ENCODE measurements at regions not wholly inside any gene's neighbourhood (a gene's known extent, or its start where the extent isn't known, plus 50 kb on each side); places are given as distances from the start of the nearest gene placed in this dataset.

DNA sequence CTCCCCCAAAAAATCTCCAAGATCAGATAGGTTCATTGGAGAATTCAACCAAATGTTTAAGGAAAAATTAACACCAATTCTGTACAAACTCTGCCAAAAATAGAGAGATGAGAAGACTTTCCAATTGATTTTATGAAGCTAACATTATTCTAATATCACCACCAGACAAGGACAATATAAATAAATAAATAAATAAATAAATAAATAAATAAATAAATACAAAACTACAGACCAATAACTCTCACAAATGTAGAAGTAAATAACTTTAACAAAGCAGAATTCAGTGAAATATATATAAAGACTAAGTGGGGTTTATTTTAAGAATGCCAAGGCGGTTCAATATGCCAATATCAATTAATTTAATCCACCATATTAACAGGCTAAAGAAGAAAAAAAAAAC is 425.9 kb upstream of the GHITM start:
- Histone ChIP-seq H3K4ac (replicated peaks; ENCODE audit: insufficient read length, low read depth, low read length) (no peak overlapping the region), H3K4me2 (ENCODE audit: insufficient read depth in 1 of 2, low read depth in 2 of 2, low read length in 2 of 2) (no peak overlapping the region), H3K56ac (replicated peaks; ENCODE audit: insufficient read length, low read depth, low read length) (no peak overlapping the region), H3K9me3 (ENCODE audit: insufficient read depth in 2 of 2, low read depth in 1 of 2, low read length in 1 of 2) (no peaks in the 10 kb centered on the region), H4K5ac (ENCODE audit: insufficient read length, low read depth, low read length) (no peak overlapping the region), H4K91ac (replicated peaks; ENCODE audit: insufficient read length, low read length) (no peak overlapping the region), H2BK12ac (ENCODE audit: low read depth, low read length) (no peak overlapping the region), H2BK120ac (replicated peaks; ENCODE audit: low read depth, low read length) (no peak overlapping the region), H3K36me3 (ENCODE audit: control insufficient read depth in 2 of 4, insufficient read depth in 4 of 4, low read length in 3 of 4) (no peaks in the 10 kb centered on the region), H4K8ac (ENCODE audit: extremely low read depth, insufficient read depth, low read length) (no peak overlapping the region), H3K79me1 (ENCODE audit: low read depth, low read length) (no peaks in the 10 kb centered on the region), H3K27me3 (replicated peaks in 1 of 4; ENCODE audit: control insufficient read depth in 3 of 4, extremely low read depth in 1 of 4, insufficient read depth in 3 of 4, low read length in 3 of 4) (no peaks in the 10 kb centered on the region), H3K4me3 (ENCODE audit: extremely low read depth in 1 of 4, insufficient read depth in 2 of 4, low read depth in 3 of 4, low read length in 4 of 4) (no peak overlapping the region), H2BK15ac (ENCODE audit: low read length) (no peak overlapping the region), H3K4me1 (replicated peaks in 1 of 4; ENCODE audit: control insufficient read depth in 3 of 4, insufficient read depth in 4 of 4, low read length in 3 of 4) (no peaks in the 10 kb centered on the region), H3K14ac (ENCODE audit: insufficient read length) (no peak overlapping the region), H3K79me2 (ENCODE audit: control insufficient read depth in 1 of 2, insufficient read depth in 2 of 2, low read length in 2 of 2) (no peaks in the 10 kb centered on the region), H2AFZ (ENCODE audit: low read length) (no peak overlapping the region), H4K20me1 (replicated peaks in 1 of 2; ENCODE audit: control insufficient read depth in 1 of 2, insufficient read depth in 2 of 2, low read length in 2 of 2) (no peaks in the 10 kb centered on the region), H2BK20ac (ENCODE audit: low read length) (no peak overlapping the region), H3K23me2 (ENCODE audit: low read depth, low read length) (no peaks in the 10 kb centered on the region), H3K9ac (replicated peaks in 1 of 4; ENCODE audit: extremely low read depth in 1 of 4, low read depth in 3 of 4, low read length in 3 of 4) (no peak overlapping the region), H2BK5ac (ENCODE audit: low read depth, low read length) (no peak overlapping the region), H3K23ac (ENCODE audit: insufficient read length) (no peak overlapping the region), H2AK5ac (ENCODE audit: low read depth, low read length) (no peak overlapping the region), H3K18ac (ENCODE audit: extremely low read depth, low read length) (no peak overlapping the region), H3K27ac (ENCODE audit: low read depth, low read length) (no peak overlapping the region)
- WGBS, 2 experiments (ENCODE audit: extremely low coverage in 1 of 2, insufficient coverage in 1 of 2, insufficient read length in 1 of 2, insufficient replicate concordance in 2 of 2, low coverage in 1 of 2, low lambda C conversion rate in 2 of 2, missing lambda C conversion rate in 1 of 2): 100% methylated on average over 1 of the region's 1 CpG; no CpG with 5 or more reads in 1 of the 2 experiments
- no peak for DNase-seq (ENCODE audit: low read depth in 1 of 2, low spot score in 2 of 2)
- FAIRE-seq: no peak
- ChIA-PET CTCF (ENCODE audit: partially characterized antibody) (no interaction called here), POLR2A (ENCODE audit: partially characterized antibody) (no interaction called here)
- TF ChIP-seq YY1 (IDR thresholded peaks at IDR 0.05; ENCODE audit: low read depth, low read length) (no peak), SP1 (IDR thresholded peaks at IDR 0.05; ENCODE audit: low read depth, low read length) (no peak), CREB1 (IDR thresholded peaks at IDR 0.05) (no peak), EP300 (IDR thresholded peaks at IDR 0.05; ENCODE audit: borderline replicate concordance in 1 of 2, low read depth in 2 of 2, low read length in 2 of 2) (no peak), SIRT6 (IDR thresholded peaks at IDR 0.05; ENCODE audit: low read length) (no peak), PHF8 (conservative IDR thresholded peaks at IDR 0.05; ENCODE audit: low read depth, low read length) (no peak), KDM5A (IDR thresholded peaks at IDR 0.05; ENCODE audit: low read length) (no peak), CEBPB (IDR thresholded peaks at IDR 0.05; ENCODE audit: low read depth, low read length) (no peak)
- TF ChIP-seq, protein P1, sequence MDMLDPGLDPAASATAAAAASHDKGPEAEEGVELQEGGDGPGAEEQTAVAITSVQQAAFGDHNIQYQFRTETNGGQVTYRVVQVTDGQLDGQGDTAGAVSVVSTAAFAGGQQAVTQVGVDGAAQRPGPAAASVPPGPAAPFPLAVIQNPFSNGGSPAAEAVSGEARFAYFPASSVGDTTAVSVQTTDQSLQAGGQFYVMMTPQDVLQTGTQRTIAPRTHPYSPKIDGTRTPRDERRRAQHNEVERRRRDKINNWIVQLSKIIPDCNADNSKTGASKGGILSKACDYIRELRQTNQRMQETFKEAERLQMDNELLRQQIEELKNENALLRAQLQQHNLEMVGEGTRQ (IDR thresholded peaks at IDR 0.05; ENCODE audit: low read length): no peak
- TF ChIP-seq, protein P2, sequence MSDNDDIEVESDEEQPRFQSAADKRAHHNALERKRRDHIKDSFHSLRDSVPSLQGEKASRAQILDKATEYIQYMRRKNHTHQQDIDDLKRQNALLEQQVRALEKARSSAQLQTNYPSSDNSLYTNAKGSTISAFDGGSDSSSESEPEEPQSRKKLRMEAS (IDR thresholded peaks at IDR 0.05): no peak
